HFFc6 (cell line): ENCODE measurements at regions not wholly inside any gene's neighbourhood (a gene's known extent, or its start where the extent isn't known, plus 50 kb on each side); places are given as distances from the start of the nearest gene placed in this dataset.

Experiments
- DNase-seq: peaks from one replicate; pipeline ENCODE4 v3.0.0-alpha.2; 2018
- H3K27ac Mint-ChIP-seq: 2 replicates; pipeline ENCODE4 v1.8.0; 2020; ENCODE audit warnings: mild to moderate bottlenecking, mixed read lengths
- H3K27me3 Mint-ChIP-seq: 2 replicates; pipeline ENCODE4 v1.8.0; 2021; ENCODE audit warnings: mild to moderate bottlenecking, moderate library complexity, mixed read lengths; ENCODE audit not compliant: insufficient read depth
- H3K36me3 Mint-ChIP-seq: 2 replicates; pipeline ENCODE4 v1.8.0; 2021; ENCODE audit warnings: low read depth, mixed read lengths
- H3K4me1 Mint-ChIP-seq: 2 replicates; pipeline ENCODE4 v1.8.0; 2020; ENCODE audit warnings: low read depth, mixed read lengths
- H3K4me3 Mint-ChIP-seq: 2 replicates; pipeline ENCODE4 v1.8.0; 2020; ENCODE audit warnings: mild to moderate bottlenecking, moderate library complexity, mixed read lengths
- H3K9me3 Mint-ChIP-seq: 2 replicates; pipeline ENCODE4 v1.8.0; 2020; ENCODE audit warnings: mild to moderate bottlenecking, mixed read lengths
- TF ChIP-seq, protein P1 (sequence below): fragments of 200-600 bp; sonication (generic); IDR thresholded peaks from 2 replicates; pipeline ENCODE4 v1.5.0; 2021; ENCODE audit warnings: antibody characterized with exemption, mild to moderate bottlenecking

DNA sequence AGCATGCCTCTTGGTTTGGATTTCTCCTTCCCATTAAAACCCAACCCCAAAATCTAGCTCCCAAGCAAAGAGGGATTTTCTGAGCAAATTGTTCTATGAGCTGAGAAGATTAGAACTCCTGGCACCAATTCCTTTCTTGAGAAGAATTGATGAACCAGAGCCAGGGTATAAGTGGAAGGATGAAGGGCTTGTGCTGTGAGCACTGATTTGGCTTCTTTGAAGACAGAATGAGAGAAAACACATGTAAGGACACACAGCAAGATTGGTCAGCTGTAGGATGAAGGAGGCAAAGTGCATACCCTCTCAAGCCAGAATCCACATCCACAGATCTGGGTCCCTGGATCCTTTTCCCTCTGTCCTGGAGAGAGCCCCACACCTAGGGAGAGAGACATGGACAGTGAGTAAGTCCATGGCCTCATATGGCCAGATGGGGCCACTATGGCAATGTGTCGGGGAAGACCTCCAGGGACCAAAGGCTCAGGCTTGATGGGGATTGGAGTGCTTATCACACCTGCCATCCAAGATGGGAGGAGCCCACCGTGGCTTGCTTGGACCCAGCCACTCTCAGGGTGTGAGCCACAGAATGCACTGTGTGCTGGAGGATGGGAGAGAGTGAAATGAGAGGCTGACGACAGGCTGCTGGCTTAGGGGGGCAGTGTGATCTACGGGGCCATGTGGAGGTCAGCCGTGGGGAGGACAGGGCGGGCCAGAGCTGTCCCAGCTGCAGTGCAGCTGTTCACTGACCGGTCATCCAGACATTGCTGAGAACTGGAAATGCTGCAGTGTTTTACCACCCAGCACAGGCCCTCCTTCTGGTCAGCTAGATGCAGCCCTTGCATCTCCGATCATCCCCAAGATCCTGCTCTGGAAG is 339.8 kb downstream of the CYP26B1 start:
- DNase-seq = no peak

DNA sequence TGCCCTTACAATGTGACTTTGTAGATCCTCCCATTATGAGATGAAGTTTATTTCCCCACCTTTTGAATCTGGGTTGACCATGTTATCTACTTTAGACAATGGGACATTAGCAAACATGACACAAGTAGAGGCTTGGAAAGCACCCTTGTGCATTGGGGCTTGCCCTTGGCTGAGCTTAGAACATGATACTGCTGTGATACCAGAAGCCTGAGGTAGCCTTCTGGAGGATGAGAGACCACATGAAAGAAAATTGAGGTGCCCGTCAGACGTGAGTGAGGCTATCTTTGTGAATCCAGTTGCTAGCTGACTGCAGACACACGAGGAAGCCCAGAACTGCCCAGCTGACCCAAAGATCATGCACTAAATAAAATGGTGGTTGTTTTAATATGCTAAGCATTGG is 341.2 kb downstream of the CYP26B1 start:
- no peak overlapping the region for H3K4me3 Mint-ChIP-seq
- no peaks in the 10 kb centered on the region for H3K9me3 Mint-ChIP-seq

More for the DNA sequence above, 339.8 kb downstream of the CYP26B1 start:
- Mint-ChIP-seq H3K27me3 (peaks cover 9% of the 10 kb centered on the region), H3K36me3 (no peaks in the 10 kb centered on the region), H3K4me1 (no peaks in the 10 kb centered on the region), H3K9me3 (no peaks in the 10 kb centered on the region), H3K4me3 (no peak overlapping the region), H3K27ac (no peak overlapping the region)
- TF ChIP-seq, protein P1, sequence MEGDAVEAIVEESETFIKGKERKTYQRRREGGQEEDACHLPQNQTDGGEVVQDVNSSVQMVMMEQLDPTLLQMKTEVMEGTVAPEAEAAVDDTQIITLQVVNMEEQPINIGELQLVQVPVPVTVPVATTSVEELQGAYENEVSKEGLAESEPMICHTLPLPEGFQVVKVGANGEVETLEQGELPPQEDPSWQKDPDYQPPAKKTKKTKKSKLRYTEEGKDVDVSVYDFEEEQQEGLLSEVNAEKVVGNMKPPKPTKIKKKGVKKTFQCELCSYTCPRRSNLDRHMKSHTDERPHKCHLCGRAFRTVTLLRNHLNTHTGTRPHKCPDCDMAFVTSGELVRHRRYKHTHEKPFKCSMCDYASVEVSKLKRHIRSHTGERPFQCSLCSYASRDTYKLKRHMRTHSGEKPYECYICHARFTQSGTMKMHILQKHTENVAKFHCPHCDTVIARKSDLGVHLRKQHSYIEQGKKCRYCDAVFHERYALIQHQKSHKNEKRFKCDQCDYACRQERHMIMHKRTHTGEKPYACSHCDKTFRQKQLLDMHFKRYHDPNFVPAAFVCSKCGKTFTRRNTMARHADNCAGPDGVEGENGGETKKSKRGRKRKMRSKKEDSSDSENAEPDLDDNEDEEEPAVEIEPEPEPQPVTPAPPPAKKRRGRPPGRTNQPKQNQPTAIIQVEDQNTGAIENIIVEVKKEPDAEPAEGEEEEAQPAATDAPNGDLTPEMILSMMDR = no peak

DNA sequence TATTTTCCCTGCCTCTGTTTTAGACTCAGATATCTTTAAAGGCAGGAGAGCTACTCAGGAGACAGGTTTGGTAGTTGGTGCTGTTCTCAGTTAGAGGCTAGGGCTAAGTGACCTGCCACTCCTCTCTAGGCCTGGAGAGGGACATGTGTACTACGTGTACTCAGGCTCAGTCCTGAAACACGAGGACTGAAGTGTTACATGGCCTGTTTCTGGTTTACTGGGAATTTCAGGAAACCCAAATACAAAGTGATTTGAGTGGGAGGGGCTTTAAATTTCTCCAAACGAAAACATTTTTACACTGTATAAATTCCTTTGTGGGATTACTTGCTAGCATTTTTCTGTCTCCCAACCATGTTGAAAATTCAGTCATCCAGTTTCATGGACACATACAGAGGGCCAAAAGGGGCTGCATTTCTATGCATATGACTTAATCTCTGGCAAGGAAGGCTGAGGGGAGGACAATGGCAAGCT is 343.3 kb downstream of the CYP26B1 start:
- Mint-ChIP-seq H3K9me3 (no peaks in the 10 kb centered on the region), H3K27ac (no peak overlapping the region), H3K4me1 (no peaks in the 10 kb centered on the region), H3K27me3 (peaks cover 7% of the 10 kb centered on the region), H3K4me3 (no peak overlapping the region), H3K36me3 (no peaks in the 10 kb centered on the region)
- peak; percentile 24 for DNase-seq
- TF ChIP-seq, protein P1 = peak; percentile 60

More for the DNA sequence above, 341.2 kb downstream of the CYP26B1 start:
- H3K36me3 Mint-ChIP-seq = no peaks in the 10 kb centered on the region
- no peak for DNase-seq
- TF ChIP-seq, protein P1 = no peak
- no peak overlapping the region for H3K27ac Mint-ChIP-seq
- no peaks in the 10 kb centered on the region for H3K4me1 Mint-ChIP-seq
- H3K27me3 Mint-ChIP-seq = peaks cover 9% of the 10 kb centered on the region

DNA sequence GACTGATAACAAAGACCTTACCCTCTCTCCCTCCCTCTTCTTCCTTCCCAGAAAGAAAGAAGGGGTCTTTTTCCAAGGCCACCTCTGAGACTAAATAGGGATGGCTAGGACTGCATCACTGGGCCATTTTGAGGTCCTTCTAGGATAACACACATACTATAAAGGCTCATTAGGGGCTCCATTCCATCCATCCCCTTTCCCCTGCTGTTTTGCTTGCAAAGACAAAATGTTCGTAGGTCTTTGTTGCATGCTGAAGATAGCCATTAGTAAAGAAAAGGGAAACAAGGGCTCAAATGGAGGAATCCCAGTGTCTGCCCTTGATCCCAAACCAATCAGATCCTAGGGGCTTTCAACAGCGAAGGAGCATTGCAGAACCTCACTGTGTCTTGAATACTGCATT is 344.3 kb downstream of the CYP26B1 start:
- H3K27me3 Mint-ChIP-seq = peaks cover 5% of the 10 kb centered on the region
- H3K9me3 Mint-ChIP-seq = no peaks in the 10 kb centered on the region
- no peaks in the 10 kb centered on the region for H3K36me3 Mint-ChIP-seq
- no peak overlapping the region for H3K27ac Mint-ChIP-seq
- no peak overlapping the region for H3K4me3 Mint-ChIP-seq
- TF ChIP-seq, protein P1 = no peak
- no peak for DNase-seq
- no peaks in the 10 kb centered on the region for H3K4me1 Mint-ChIP-seq

DNA sequence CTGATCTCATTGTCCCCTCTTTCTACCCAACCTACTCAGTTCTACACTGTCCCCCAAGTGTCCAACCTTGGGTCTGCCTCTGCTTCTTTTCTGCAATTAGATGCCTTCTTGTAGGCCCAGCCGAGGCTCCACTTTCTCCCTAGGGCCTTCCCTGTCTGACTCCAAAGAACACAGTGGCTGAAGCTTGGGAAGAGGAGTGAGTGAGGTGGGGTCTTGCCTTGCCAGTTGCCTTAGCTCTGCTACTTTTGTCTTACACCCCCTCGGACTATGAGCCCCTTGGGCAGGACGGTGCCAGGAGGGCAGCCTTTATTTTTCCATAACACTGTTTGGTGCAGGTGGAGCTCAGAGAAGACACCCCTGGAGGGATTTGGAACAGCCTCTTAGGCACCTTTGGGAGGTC is 345.1 kb downstream of the CYP26B1 start:
- Mint-ChIP-seq H3K27ac (no peak overlapping the region), H3K9me3 (no peaks in the 10 kb centered on the region), H3K4me1 (no peaks in the 10 kb centered on the region), H3K36me3 (no peaks in the 10 kb centered on the region), H3K27me3 (peaks cover 5% of the 10 kb centered on the region), H3K4me3 (no peak overlapping the region)
- DNase-seq = no peak
- TF ChIP-seq, protein P1 = no peak
